Fibroblast of the aortic adventitia (primary cell): ENCODE measurements at regions not wholly inside any gene's neighbourhood (a gene's known extent, or its start where the extent isn't known, plus 50 kb on each side); places are given as distances from the start of the nearest gene placed in this dataset.
"Not testable (repeated sequence)": the region's sequence is repeated elsewhere in the genome, so short reads cannot be mapped to it uniquely, and the experiment has no call there.

Experiments
- DNase-seq: peaks from one replicate; pipeline ENCODE4 v3.0.0-alpha.2; 2010; ENCODE audit warnings: low read depth
- H3K4me3 ChIP-seq: 2 replicates; pipeline ENCODE4 v1.5.1; 2011; ENCODE audit warnings: low read depth, mild to moderate bottlenecking, control low read depth, low read length, moderate library complexity
- CTCF ChIP-seq: IDR thresholded peaks from 2 replicates; pipeline ENCODE4 v1.5.1; 2011; ENCODE audit warnings: mild to moderate bottlenecking, low read length, control low read depth, inconsistent platforms; ENCODE audit not compliant: insufficient read depth

GRCh38 chr10:111323389-111323966, 246.6 kb downstream of the ADRA2A start:
- no peak for TF ChIP-seq CTCF
- DNase-seq: no peak
- no peak overlapping the region for H3K4me3 ChIP-seq

- H3K4me3 ChIP-seq, DNase-seq: not testable (repeated sequence)
Measured at GRCh38 chr10:111332174-111332573, 255.3 kb downstream of the ADRA2A start.

GRCh38 chr10:111335826-111336225, 259.0 kb downstream of the ADRA2A start:
- no peak overlapping the region for H3K4me3 ChIP-seq
- TF ChIP-seq CTCF: no peak
- DNase-seq: no peak

GRCh38 chr10:111338035-111338434, 261.2 kb downstream of the ADRA2A start:
- TF ChIP-seq CTCF: no peak
- DNase-seq: no peak

GRCh38 chr10:111338805-111339204, 262.0 kb downstream of the ADRA2A start:
- TF ChIP-seq CTCF: no peak
- DNase-seq: no peak
- no peak overlapping the region for H3K4me3 ChIP-seq

More at GRCh38 chr10:111338035-111338434, 261.2 kb downstream of the ADRA2A start:
- H3K4me3 ChIP-seq: no peak overlapping the region

GRCh38 chr10:111344804-111345203, 268.0 kb downstream of the ADRA2A start:
- no peak for DNase-seq
- no peak overlapping the region for H3K4me3 ChIP-seq
- TF ChIP-seq CTCF: no peak

GRCh38 chr10:111347386-111348013, 270.7 kb downstream of the ADRA2A start:
- H3K4me3 ChIP-seq: no peak overlapping the region
- DNase-seq: no peak
- no peak for TF ChIP-seq CTCF
